Occipital lobe (tissue), 1 donor: ENCODE measurements at regions not wholly inside any gene's neighbourhood (a gene's known extent, or its start where the extent isn't known, plus 50 kb on each side); places are given as distances from the start of the nearest gene placed in this dataset.

ENCODE experiments used
- DNase-seq: peaks from one replicate; lab custom pipeline; 2025; lab: John Stamatoyannopoulos, UW

DNA sequence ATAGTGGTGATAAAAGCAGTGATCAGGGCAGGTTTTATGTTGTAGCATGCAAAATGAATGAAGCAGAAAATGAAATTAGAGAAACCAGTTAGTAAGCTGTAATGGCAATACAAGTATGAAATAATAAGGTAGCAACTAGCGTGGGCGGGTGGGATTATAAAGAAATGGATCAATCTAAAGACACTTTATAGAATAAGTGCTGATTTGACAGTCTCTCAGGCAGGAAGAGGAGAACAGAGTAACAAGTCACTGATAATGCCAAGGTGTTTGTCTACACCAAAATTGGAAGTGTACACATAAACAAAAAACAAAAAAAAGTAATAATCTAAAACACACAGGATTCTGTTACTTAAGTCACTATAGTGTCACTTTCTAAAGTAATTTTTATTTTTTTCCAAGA, 51.0 kb upstream of the PCBP1 start:
- DNase-seq, result no peak

DNA sequence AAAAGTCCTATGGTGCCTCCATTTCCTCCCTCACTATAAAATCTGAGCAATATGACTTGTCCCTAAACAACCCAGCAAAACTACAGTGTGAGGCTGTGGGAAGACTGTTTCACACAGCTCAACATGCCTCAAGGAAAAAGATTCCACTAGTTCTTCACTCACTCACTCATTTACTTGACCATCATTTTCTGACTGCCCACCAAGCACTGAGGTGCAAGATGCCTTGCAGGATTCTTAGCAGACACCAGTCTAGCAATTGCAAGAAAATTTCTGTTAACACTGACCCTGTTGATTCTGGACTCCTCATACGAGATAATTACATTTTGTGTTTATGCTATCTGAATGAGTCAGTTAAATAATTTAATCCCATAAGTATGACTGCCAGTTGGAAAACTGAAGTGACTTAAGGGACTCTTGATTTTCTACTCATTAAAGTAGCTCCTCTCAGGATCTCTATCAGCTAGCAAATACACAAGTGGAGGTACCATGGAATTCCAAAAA, 51.9 kb upstream of the PCBP1 start:
- no peak for DNase-seq

DNA sequence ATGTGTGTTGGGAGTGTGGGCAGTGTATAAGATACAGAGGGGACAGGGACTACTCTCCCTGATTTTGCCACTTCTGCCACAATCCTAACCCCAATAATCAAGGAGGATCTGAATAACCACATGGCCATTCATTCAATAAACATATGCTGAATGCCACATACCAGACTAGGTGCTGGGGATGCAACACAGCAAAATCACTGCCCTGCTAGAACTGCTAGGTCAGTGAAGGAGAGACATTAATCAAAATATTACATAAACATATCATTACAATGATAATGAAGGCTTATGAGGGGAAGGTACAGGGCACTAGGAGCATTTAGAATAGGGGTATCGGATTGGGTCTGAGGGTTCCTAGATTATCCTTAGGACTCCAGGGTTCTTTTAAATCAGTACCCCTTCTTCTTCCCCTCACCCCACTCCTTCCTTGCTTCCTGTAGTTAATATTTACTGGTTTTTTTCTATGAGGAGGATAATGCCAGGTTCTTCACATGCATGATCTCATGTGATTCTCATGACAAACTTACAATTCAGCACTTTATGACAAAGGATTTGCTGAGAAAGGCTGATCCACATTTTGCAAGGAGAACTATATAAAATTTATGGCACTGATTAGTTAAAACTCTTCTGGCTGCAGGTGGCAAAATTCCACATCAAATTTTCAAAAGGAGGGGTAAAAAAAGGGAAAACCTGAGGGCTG, 56.4 kb upstream of the PCBP1 start:
- no peak for DNase-seq

DNA sequence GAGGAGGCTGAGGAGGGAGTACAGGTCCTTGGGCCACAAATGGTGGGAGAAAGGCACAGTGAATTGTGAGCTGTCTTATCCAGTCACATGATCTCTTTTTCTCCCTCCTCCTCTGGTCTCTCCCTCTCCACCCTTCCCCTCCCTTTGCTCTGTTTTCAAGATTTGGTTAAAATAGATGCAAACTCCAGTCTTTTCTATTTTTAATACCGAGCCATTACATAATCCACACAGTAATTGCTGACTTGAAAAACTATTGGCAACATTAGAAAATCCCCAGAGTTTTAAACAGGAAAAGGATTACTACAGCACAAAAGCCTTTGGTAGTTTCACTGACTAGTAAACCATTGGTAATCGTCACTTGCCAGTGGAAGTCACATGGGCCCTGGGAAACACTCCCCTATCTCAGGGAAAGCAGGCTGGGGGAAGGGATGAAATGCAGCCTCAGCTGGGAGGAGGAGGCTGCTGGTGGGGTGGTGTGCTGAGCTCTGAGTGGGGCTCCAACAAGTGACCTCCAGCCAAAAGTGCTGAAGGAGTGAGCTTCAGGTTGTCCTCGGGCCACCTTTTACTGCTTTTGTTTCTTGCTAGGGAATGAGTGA, 57.4 kb upstream of the PCBP1 start:
- peak; percentile 45 for DNase-seq

DNA sequence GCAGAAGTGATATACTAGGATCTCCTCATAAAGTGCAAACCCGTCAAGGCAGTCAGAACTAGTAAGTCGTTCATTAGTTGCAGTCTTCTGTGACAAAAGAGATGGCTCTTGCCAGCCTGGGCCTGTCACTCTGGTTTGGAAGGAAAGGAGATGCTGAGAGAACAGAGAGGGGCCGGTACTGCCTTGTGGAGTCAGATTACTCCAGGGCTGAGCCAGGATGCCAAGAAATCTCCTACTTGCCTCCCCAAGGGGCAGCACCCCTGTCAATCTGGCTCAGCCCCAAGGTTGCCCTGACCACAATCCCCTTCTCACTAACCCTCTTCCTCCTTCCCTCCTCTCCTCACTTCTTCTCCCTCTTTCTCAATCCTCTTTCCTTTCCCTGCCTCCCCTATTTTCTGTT, 62.9 kb upstream of the ASPRV1 start:
- DNase-seq, result no peak

DNA sequence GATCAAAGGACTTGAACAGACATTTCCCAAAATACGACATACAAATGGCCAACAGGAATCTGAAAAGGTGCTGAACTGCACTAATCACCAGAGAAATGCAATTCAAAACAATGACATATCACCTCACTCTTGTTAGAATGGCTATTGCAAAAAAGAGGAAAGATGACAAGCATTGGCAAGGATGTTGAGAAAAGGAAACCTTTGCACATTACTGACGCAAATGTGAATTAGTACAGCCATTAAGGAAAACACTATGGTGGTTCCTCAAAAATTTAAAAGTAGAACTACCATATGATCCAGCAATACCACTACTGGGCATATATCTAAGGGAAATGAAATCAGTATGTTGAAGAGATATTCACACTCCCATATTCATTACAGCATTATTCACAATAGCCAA, 57.7 kb upstream of the ASPRV1 start:
- DNase-seq, result no peak

DNA sequence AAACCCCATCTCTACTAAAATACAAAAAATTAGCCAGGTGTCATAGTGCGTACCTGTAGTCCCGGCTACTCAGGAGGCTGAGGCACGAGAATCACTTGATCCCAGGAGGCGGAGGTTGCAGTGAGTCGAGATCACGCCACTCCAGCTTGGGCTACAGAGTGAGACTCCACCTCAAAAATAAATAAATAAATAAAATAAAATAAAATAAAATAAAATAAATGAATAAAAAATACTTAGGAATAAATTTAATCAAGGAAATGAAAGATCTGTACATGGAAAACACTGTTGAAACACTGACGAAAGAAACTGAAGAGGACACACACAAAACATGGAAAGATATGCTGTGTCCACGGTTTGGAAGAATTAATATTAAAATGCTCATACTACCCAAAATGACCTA, 56.5 kb upstream of the ASPRV1 start:
- DNase-seq, result no peak

DNA sequence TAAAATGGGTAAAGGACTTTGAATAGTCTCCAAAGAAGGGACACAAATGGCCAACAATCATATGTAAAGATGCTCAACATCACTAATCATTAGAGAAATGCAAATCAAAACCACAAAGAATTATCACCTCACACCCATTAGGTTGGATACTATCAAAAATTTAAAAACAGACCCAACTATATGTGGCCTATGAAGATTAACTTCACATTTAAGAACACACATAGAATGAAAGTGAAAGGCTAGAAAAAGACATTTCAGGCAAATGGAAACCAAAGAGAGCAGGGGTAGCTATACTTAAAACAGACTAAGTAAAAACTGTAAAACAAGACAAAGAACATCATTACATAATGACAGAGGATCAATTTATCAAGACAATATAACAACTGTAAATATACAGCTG, 53.5 kb upstream of the ASPRV1 start:
- no peak for DNase-seq

DNA sequence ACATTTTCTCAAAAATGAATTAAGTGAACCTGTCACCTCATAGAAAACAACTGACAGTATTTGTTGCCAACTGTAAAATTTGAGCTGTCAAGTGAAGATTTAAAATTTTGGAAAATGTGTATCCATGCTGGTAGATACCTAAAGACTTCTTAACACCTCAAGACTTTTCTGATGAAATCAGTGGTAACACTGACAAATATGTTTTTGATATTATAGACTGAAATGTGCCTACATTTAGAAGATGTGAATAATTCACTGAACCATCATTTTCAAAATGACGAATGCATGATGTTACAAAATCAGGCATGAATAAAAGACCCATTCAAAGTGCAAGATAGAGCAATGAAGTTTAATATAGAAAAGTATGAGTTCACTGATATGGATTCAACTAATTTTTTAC, 51.5 kb upstream of the ASPRV1 start:
- DNase-seq, result no peak

DNA sequence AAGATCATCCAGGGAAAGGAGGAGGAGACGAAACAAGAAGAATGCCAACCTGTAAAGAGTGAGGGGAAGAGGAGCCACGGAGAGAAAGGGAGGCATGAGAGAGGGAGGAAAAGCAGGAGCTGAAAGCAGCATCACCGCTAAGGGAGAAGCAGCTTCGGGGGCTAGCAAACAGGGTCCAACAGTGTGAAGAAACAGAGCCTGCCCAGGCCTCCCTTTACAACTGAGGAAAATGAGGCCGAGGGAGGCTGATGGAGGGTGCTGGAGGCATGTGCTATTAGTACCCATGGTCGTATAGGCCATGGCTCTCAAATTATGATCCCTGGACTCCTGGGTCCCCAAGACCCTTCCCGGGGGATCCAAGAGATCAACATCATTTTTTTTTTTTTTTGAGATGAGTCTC, 50.4 kb upstream of the ASPRV1 start:
- no peak for DNase-seq

DNA sequence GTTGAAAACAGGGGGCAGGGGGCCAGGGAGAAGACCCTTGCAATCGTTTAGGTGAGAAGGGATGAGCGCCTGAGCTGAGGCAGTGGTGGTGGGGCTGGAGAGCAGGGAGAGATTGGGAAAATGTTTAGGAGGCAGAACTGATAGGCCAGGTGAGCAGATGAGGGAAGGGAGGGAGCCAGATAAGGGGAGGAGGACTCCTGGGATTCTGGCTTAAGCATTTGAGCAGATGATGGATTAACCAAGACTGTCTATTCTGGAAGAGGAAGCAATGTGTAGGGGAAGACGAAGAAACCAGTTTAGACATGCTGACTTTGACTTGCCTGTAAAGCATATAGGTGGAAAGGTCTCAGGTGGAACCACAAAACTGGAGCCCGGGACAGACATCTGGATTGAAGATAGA, 49.9 kb upstream of the ASPRV1 start:
- no peak for DNase-seq
